K562 (cell line): ENCODE measurements at regions not wholly inside any gene's neighbourhood (a gene's known extent, or its start where the extent isn't known, plus 50 kb on each side); places are given as distances from the start of the nearest gene placed in this dataset.

Source experiments
- ASH1L ChIP-seq: fragments of 450-650 bp; IDR thresholded peaks from 2 replicates; pipeline ENCODE4 v1.6.1; 2018; ENCODE audit warnings: borderline replicate concordance, mild to moderate bottlenecking, low read depth; ENCODE audit not compliant: partially characterized antibody
- ATF6 ChIP-seq: sonication (generic); formaldehyde crosslinking; IDR thresholded peaks from 2 replicates; pipeline ENCODE4 v1.4.0; 2020; ENCODE audit warnings: mild to moderate bottlenecking, missing genetic modification reagents
- CHD4 ChIP-seq: fragments of 200-600 bp; sonication (generic); IDR thresholded peaks from 3 replicates; pipeline ENCODE4 v1.6.1; 2012; ENCODE audit warnings: low read depth, mild to moderate bottlenecking, mixed read lengths, low read length, inconsistent platforms; ENCODE audit not compliant: insufficient read depth, insufficient replicate concordance, poor library complexity, severe bottlenecking
- COPS2 ChIP-seq: fragments of 450-650 bp; conservative IDR thresholded peaks from 2 replicates; pipeline ENCODE4 v1.6.1; 2016; ENCODE audit warnings: mild to moderate bottlenecking, moderate library complexity
- CUX1 ChIP-seq: fragments of 200-800 bp; sonication (Bioruptor generic); IDR thresholded peaks from 2 replicates; pipeline ENCODE4 v1.6.1; 2016; ENCODE audit warnings: missing genetic modification characterization, missing compliant biosample characterization
- ELF1 ChIP-seq: fragments of 200-800 bp; sonication (Bioruptor generic); IDR thresholded peaks from 2 replicates; pipeline ENCODE4 v1.6.1; 2016; ENCODE audit warnings: missing genetic modification characterization, missing compliant biosample characterization
- GABPB1 ChIP-seq: sonication (generic); formaldehyde crosslinking; IDR thresholded peaks from 2 replicates; pipeline ENCODE4 v1.8.0; 2022; ENCODE audit warnings: mild to moderate bottlenecking, missing genetic modification reagents
- GTF2A2 ChIP-seq: IDR thresholded peaks from 2 replicates; pipeline ENCODE4 v1.6.1; 2016; ENCODE audit warnings: mild to moderate bottlenecking, missing genetic modification characterization, missing compliant biosample characterization
- NKRF ChIP-seq: fragments of 450-650 bp; IDR thresholded peaks from 2 replicates; pipeline ENCODE4 v1.6.1; 2016; ENCODE audit warnings: borderline replicate concordance
- POLR2AphosphoS5 ChIP-seq: IDR thresholded peaks from 2 replicates; pipeline ENCODE4 v1.6.1; 2011; ENCODE audit warnings: mild to moderate bottlenecking, low read depth, low read length, moderate library complexity; ENCODE audit not compliant: control insufficient read depth, insufficient read depth
- POLR2B ChIP-seq: fragments of 450-650 bp; IDR thresholded peaks from 2 replicates; pipeline ENCODE4 v1.6.1; 2018; ENCODE audit warnings: low read depth; ENCODE audit not compliant: partially characterized antibody
- SMAD1 ChIP-seq: fragments of 150-350 bp; IDR thresholded peaks from 2 replicates; pipeline ENCODE4 v1.6.1; 2014; ENCODE audit warnings: low read length, low read depth; ENCODE audit not compliant: partially characterized antibody
- ZBTB9 ChIP-seq: fragments of 450-650 bp; formaldehyde crosslinking; IDR thresholded peaks from 2 replicates; pipeline ENCODE4 v1.4.0; 2020; ENCODE audit warnings: mild to moderate bottlenecking, moderate library complexity
- ZNF583 ChIP-seq: fragments of 250-450 bp; sonication (Bioruptor Pico); IDR thresholded peaks from 2 replicates; pipeline ENCODE4 v1.4.0; 2020

- TF ChIP-seq CUX1 (CRISPR knock-in tag) (no peak), ASH1L (peak; percentile 44), COPS2 (no peak), POLR2AphosphoS5 (peak; percentile 65), CHD4 (no peak), GTF2A2 (no peak), ELF1 (peak; percentile 87), ATF6 (no peak), NKRF (peak; percentile 73), POLR2B (peak; percentile 82), ZBTB9 (CRISPR knock-in tag) (no peak), GABPB1 (CRISPR knock-in tag) (peak; percentile 94), ZNF583 (CRISPR knock-in tag) (no peak), SMAD1 (peak; percentile 23)
Observed at GRCh38 chr4:184537269-184538022, 63.1 kb upstream of the IRF2 start (continued).
